GM21526 (cell line): ENCODE measurements at regions not wholly inside any gene's neighbourhood (a gene's known extent, or its start where the extent isn't known, plus 50 kb on each side); places are given as distances from the start of the nearest gene placed in this dataset.

Source experiments
- ATAC-seq: cut with Tn5 transposase; IDR thresholded peaks from one replicate; pipeline ENCODE4 v1.9.1; 2021; ENCODE audit warnings: moderate library complexity; ENCODE audit not compliant: unreplicated experiment, low FRiP score

DNA sequence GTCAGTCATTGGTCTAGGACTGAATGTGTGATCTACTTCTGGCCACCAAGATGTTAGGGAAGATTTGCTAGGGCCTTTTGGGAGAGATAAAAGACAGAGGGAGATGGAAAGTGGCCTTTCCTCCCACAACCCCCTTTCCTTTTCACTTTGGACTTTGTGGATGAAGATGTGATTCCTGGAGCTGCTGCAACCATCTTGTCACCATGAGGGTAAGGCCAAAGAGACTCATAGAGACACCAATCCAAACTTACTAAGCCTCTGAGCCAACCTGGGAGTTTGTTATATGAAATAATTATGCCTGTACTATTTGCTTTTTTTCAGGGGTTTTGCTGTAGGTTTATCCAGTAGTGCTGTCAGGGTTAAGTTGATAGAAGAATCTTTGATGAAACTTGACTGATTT, 111.8 kb upstream of the SMIM23 start:
- ATAC-seq: no peak

DNA sequence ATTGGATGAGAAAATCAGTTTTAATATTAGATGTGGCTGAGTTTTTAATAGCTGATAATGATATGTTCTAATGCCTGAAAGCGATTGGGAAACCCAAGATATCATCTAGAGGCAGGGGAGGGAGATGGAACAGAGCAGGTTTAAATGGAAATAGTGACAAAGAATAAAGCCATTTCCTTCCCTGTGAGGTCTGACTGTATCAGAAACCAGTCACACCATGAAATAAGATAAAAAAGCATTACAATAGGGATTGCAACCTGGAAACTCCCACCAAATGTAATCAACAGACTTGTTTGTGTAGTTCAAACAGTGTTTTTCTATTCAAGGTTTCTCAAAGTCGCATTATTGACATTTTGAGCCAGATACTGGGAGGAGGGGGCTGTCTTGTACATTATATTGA, 110.1 kb upstream of the SMIM23 start:
- ATAC-seq: no peak

DNA sequence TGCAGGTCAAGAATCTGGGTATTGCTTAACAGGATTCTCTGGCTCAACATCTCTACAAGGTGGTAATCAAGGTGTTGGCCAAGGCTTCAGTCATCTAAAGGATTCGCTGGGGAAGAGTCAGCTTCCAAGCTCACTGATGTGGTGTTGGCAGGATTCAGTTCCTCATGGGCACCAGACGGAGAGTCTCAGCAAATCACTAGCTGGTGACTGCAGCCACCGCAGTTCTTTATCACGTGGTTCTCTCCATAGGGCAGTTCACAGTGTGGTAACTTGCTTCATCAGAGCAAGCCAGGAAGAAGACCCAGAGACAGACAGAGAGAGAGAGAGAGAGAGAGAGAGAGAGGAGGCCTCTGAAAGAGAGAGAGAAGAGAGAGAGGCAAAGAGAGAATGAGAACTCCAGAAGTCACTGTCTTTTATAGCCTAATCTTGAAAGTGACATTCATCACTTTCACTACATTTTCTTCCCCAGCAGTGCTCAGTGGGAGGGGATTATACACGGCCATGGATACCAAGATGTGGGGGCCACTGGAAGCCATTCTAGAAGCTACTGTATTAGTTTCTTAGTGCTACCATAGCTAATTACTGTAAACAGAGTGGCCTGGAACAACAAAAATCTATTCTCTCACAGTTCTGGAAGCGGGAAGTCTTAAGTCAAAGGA, 109.2 kb upstream of the SMIM23 start:
- no peak for ATAC-seq

DNA sequence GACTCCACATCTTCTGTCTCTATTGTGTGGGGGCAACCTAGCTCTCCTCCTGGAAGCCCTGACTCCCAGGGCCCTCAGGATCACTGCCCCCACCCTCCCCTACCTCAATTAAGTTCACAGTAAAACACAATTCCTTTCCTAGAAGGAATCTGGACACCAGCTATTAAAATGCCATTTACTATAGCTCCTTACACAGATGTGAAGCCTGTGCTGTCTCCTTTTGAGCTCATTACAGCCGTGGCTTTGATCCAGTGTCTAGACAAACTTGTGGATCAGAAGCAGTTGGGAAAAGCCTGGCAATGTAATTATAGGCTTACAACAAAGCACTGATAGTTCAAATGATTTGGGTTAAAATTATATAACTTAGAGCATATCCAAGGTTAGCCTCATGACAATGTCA, 107.0 kb upstream of the SMIM23 start:
- no peak for ATAC-seq

DNA sequence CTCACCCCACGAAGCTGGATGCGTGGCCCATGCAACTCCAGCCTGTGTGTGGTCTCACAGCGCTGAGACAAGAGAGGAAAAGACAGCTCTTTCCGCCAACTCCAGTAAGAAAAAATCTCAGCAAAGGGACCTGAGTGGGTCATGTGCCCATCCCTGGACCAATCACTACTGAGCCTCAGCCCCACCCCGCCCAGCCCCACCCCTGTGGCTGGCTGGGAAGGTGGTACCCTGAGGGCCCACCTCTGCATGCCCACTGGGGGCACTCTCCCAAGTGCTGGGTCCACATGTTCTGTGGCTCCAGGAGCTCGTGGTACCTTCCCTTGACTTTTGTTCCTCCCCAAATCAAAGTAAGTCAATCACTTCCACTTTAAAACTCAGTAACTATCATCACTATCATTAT, 105.1 kb upstream of the SMIM23 start:
- ATAC-seq: no peak

DNA sequence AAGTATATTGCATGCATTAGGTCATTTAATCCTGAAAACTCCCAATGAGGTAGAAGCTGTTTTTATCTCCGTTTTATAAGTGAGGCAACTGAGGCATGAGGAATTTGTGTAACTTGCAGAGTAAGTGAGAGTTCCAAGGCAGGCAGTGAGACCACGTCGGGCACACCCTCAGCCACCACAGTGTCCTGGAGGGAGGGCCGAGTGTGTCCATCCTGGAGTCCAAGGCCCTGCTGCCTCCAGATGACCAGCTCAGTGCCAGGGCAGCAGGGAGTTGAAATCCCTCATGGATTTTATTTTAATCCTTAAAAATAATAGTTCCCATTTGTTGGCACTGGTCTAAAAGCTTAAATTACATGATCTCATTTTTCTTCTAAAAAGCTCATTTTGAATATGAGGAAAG, 104.6 kb upstream of the SMIM23 start:
- ATAC-seq: no peak

DNA sequence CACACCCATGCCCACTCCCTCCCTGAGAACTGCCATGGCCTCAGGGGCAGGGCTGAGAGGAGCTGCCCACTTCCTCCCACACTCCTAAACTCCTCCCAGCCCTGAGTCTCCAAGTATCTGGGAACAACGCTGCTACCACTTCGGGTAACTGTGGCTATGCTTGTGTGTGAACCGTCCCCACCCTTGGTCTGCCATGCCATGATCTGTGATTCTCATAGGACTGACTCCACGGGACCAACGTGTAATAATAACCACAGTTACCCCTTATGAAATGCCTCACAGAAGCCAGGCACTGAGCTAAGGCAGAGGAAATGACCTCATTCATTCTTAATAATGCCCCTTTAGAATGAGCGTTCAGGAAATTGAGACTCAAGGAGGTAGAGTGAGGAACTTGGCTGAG, 103.9 kb upstream of the SMIM23 start:
- ATAC-seq: no peak

DNA sequence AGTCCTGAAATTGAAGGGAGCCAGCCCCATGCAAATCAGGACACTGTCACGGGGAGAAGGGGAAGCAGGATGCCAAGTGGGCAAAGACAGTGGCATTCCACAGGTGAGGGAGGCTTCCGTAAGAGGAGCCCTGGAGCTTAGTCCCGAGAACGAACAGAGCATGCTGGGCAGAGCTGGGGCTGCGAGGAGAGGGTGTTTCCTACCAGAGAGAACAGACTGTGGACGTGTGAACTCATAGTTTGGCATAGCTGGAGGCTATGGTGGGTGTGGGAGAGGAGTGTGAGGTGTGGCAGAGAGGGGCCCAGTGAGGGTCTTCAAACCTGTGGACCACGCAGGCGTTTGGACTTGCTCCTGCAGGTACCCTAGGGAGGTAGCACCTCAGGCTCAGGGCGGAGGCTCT, 102.8 kb upstream of the SMIM23 start:
- no peak for ATAC-seq

DNA sequence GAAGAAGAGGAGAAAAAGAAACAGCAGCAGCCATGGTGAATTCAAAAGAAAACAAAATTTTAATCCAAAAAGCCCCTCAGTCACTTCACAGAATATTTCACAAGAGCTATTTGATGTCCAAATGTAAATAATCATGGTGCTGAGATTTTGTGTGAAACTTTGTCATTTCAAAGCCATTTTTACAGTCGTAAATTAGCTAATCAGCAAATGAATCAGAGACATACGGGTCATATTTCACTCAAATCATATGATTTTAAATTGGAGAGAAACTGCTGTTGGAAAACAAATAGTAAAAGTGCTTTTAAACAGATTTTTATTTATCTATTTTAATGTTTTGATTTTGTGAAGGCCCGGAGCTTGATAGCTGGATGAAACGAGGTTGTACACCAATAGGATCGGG, 101.4 kb upstream of the SMIM23 start:
- no peak for ATAC-seq

DNA sequence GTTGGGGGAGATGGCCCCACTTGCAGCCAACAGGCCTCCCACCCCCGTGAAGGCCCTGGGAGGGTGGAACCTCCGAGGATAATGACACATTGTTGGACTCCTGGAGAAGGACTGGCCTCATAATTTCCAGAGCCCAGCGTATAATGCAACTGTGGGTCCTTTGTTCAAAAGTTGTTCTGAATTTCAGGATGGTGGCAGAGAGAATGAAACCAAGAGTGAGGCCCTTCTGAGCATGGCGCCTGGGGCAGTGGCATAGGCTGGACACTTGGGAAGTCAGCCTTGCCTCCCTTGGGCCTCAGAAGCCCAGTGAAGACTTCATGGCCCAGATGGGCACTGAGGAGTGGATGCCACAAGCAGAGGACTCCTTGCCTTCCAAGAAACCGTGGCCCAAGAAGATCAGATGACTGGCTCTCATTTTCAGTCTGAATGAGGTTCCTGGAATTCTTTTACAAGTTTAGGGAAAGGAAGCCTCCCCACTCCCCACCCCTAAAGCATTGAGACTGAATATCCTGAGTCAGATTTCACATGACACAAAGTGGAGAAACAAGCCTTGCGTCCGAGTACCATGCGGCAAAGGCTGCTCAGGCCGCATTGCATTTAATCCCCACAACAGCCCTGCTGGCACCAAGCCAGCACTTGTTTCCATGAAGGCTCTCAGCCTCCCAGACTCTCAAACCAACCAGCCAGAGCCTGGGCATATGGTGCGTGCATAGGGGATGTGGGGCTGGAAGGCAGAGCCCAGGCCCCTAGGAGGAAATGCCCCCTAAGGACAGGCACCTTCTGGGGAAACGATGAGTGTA, 96.7 kb upstream of the SMIM23 start:
- ATAC-seq: no peak

DNA sequence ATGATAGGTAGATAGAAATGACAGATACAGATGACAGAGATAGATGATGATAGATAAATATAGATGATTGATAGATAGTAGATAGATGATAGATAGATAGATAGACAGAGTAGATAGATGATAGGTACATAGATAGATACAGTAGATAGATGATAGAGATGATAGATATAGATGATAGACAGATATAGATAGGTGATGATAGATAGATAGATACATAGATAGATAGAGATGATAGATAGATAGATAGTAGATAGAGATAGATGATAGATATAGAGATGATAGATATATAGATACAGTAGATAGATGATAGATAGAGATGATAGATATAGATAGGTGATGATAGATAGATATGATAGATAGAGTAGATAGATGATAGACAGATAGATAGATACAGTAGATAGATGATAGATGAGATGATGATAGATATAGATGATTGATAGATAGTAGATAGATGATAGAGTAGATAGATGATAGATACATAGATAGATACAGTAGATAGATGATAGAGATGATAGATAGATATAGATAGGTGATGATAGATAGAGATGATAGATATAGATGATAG, 95.7 kb upstream of the SMIM23 start:
- no peak for ATAC-seq

DNA sequence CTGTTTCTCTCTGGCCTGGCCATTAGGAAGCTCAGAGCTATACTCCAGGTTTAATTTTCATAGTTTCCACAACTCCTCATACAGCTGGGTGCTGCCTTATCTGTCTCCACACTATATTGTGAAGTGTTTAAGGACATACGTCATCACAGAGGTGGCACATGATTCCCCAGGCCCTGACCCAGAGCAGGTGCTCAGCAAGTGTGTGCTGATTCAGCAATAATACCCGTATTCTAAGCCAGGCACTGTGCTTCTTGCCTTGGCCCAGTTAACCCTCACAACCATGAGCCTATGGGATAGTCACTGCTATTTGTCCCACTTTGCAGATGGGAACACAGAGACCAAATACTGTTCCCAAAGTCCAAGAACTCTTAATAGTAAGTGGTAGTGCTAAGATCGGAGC, 93.5 kb upstream of the SMIM23 start:
- no peak for ATAC-seq

DNA sequence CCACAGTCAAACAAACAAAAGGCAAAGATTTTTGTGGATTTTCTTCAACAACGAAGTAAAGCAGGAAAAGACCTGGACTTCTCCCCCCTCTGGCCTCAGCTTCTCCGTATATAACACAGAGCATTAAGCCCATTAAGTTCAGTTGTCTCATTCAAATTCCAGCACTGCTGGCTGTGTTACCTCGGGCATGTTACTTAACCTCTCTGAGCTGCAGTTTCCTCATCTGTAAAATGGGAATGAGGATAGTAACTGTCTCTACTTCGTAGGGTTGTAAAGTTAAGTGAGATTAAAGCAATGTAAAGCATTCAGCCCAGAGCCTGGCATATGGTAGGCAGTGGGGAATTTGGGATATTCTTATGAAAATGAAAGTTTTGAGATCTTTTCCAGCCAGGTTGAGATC, 92.7 kb upstream of the SMIM23 start:
- no peak for ATAC-seq

DNA sequence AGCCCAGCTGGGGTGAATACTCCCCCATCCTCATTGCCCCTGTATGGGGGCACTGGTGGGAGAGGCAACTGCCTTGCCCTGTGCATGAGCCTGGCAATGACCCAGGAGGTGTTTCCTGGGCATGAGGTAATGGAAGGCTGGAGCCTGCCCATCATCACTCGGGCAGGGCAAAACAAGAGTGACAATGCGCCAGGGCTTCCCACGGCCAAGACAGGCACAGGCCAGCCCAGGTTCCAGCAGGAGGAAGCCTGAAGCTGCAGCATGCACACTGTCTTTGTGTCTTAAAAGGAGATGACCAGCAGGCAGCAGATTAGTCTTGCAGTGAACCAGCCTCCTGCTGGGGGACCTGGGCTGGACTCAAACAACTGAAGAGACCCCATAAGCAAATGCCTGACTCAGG, 92.2 kb upstream of the SMIM23 start:
- ATAC-seq: no peak

DNA sequence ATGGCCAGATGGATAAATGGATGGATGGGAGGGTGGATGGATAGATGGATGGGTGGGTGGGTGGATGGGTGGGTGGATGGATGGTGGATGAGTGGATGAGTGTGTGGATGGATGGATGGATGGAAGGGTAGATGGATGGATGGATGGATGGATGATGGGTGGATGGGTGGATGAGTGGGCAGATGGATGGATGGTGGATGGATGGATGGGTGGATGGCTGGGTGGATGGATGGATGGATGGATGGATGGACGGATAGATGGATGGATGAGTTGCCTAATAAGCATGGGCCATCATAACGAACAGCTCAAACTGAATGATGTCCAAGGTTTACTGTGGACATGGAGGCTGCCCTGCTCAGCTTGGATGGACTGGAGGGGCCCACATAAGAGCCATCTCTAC, 89.8 kb upstream of the SMIM23 start:
- no peak for ATAC-seq

DNA sequence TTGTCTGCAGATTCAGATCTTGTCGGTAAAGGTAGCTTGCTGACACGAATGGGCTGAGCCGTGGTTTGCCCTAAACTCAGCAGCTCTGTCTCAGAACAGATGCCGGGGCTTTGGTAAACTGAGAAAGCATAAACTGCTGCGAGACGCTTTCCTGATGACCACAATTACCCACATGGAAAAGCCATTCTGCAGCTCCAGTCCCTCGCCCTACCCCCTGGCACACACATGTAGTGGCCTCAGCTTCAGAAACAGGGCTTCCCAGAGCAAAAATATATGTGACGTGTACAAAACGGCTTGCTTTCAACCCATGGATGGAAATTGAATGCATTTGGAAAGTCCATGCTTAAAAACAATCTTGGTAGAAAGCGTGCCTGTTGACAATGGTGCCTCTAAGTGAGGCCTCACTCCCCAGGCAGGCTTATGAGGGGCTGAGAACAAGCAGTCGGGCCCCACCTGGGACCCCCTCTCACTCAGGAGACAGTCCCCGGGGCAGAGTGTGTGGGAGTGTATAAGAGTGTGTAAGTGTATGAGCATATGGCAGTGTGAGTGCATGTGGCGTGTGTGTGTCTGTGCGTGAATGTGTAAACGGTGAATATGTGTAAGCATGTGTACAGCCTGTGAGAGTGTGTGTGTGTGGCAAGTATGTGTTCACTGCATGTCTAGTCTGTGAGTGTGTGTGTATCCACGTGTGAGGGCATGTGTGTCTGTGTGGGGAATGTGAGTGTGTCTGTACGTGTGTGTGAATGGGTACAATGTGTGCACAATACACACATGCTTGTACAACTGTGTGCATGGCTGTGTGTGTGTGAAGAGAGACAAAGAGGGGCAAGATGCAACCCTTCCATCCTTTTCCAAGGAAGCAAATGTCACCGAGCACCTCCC, 88.2 kb upstream of the SMIM23 start:
- no peak for ATAC-seq

DNA sequence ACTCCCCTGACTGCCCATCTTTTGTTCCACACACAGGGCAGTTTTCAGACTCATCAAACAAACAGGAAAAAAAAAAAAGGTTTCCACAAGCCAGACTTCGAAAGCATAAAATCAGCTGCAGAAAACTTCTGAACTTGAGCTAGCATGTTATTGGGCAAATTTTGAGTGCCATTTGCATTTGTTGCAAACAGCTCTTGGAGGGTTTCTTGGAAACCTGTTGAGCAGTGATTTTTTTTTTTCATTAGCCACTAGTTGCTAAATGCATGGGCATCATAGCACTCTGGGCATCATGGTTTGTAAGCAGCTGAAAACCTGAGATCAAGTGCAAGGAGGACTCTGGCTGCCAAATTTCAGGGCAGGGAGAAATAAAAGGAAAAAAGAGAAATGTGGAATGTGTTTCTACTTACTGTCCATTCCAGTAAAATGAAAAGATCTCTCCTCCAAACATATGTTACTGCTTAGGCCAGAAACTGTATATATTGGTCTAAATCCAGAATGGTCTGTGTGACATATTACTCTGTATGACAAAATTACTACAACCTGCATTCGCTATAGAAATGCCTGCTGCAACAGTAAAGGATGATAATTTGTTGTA, 85.2 kb upstream of the SMIM23 start:
- ATAC-seq: no peak

DNA sequence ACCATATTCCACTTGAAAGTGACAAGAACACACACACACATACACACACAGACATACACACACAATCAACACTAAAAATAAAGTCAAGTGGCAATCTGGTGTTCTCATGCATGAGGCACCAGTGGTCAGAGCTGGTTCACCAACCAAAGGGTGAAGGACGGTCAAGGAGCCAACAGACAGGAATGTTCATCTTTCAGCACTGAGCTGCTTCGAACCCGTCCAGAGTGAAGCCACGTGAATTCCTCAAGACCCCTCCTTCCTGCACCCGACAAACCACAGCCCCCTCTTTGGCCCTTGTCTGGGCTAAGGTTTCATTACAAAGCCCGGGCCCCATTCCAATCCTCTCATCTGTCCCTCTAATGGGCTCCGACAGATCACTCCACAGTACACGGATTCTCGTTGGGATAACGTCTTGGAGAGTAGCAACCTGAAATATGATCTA, 84.5 kb upstream of the SMIM23 start:
- no peak for ATAC-seq

DNA sequence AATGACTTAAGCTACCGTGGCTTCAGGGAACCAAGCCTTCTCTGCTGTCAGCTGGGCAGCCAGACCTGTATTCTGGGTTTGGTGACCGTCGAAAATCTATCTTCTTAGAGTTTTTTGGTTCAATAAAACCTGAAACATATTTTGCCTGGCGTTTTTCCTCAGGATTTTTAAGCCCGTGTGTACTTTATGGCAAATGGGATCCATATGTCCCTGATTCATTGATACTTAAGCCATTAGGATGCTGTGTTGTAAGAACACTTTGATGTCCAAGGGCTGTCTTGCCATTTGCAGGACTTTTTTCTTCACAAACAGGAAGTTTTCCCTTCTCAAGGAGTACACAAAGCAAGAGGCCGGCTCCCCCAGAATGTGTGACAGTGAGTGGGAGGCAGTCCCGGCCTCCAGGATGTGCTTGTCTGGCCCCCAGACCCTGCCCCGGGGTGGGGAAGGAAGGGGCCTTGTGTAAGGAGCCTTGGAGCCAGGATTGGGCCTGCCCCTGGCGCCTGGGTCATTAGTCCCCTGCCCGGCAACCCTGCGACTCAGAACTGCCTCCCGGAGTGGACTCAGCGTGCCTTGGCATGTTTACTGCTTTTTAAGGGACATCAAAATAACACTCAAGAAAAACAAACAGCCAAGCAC, 83.4 kb upstream of the SMIM23 start:
- no peak for ATAC-seq

DNA sequence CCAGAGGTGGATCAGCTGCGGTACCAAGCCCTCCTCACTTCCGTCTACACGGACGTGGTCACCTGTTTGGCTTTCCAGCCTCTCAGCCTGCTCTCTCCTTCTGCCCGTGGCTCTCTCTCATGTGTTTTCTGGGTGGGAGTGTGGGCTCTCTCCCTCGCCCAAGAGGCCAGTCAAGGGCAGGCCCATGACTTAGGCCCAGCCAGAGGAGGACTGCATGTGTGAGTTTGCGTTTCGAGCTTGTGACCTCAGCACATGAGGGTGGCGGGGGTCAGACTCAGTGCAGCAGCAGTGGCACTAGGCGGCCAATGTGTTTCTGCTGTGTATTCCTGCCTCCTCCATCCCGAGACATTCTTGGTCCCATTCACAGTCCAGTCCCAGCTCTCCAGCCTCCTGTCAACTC, 82.5 kb upstream of the SMIM23 start:
- no peak for ATAC-seq
